Trophoblast cell (in vitro differentiated cells and primary cell): ENCODE measurements at regions not wholly inside any gene's neighbourhood (a gene's known extent, or its start where the extent isn't known, plus 50 kb on each side); places are given as distances from the start of the nearest gene placed in this dataset.

Experiments used
- DNase-seq, 2 donors: peaks; one replicate each; pipeline ENCODE4 v3.0.0-alpha.2; 2016
- H2AFZ ChIP-seq: 2 replicates; pipeline ENCODE4 v1.6.1; 2013; ENCODE audit warnings: low read length, moderate library complexity, mild to moderate bottlenecking; ENCODE audit not compliant: insufficient read depth, poor library complexity
- H2AK5ac ChIP-seq: 2 replicates; pipeline ENCODE4 v1.6.1; 2013; ENCODE audit warnings: mild to moderate bottlenecking, low read length
- H2BK120ac ChIP-seq: 2 replicates; pipeline ENCODE4 v1.6.1; 2013; ENCODE audit warnings: low read length, mild to moderate bottlenecking, moderate library complexity; ENCODE audit not compliant: insufficient read depth, poor library complexity
- H2BK12ac ChIP-seq: 2 replicates; pipeline ENCODE4 v1.6.1; 2013; ENCODE audit warnings: mild to moderate bottlenecking, low read length, moderate library complexity
- H2BK5ac ChIP-seq: 2 replicates; pipeline ENCODE4 v1.6.1; 2013; ENCODE audit warnings: low read length, low read depth, moderate library complexity, mild to moderate bottlenecking; ENCODE audit not compliant: poor library complexity
- H3K14ac ChIP-seq: 2 replicates; pipeline ENCODE4 v1.6.1; 2013; ENCODE audit warnings: mild to moderate bottlenecking, low read length
- H3K18ac ChIP-seq: 2 replicates; pipeline ENCODE4 v1.6.1; 2013; ENCODE audit warnings: mild to moderate bottlenecking, low read length
- H3K23ac ChIP-seq: 2 replicates; pipeline ENCODE4 v1.6.1; 2013; ENCODE audit warnings: low read length
- H3K27ac ChIP-seq: 2 replicates; pipeline ENCODE4 v1.5.1; 2013; ENCODE audit warnings: low read depth, mild to moderate bottlenecking, inconsistent platforms, low read length, moderate library complexity
- H3K27me3 ChIP-seq: 2 replicates; pipeline ENCODE4 v1.6.1; 2013; ENCODE audit warnings: inconsistent platforms, mild to moderate bottlenecking, low read length, moderate library complexity; ENCODE audit not compliant: insufficient read depth
- H3K36me3 ChIP-seq, 2 experiments: 1 replicate in 1 of 2; 2 replicates in 1 of 2; pipeline ENCODE4 v1.6.1; 2013; ENCODE audit warnings: low read length in 2 of 2, mild to moderate bottlenecking in 2 of 2, moderate library complexity in 1 of 2; ENCODE audit not compliant: insufficient read depth in 2 of 2, control insufficient read depth in 1 of 2
- H3K4ac ChIP-seq: 2 replicates; pipeline ENCODE4 v1.6.1; 2013; ENCODE audit warnings: low read depth, mild to moderate bottlenecking, low read length, moderate library complexity
- H3K4me1 ChIP-seq, 2 experiments: 1 replicate in 1 of 2; 2 replicates in 1 of 2; pipeline ENCODE4 v1.6.1; 2013; ENCODE audit warnings: low read length in 2 of 2, mild to moderate bottlenecking in 2 of 2, moderate library complexity in 1 of 2; ENCODE audit not compliant: insufficient read depth in 2 of 2, control insufficient read depth in 1 of 2
- H3K4me2 ChIP-seq: 2 replicates; pipeline ENCODE4 v1.6.1; 2013; ENCODE audit warnings: inconsistent platforms, mild to moderate bottlenecking, low read length, moderate library complexity
- H3K4me3 ChIP-seq: 2 replicates; pipeline ENCODE4 v1.5.1; 2013; ENCODE audit warnings: mild to moderate bottlenecking, low read depth, low read length, inconsistent platforms
- H3K79me1 ChIP-seq: one replicate; pipeline ENCODE4 v1.6.1; 2013; ENCODE audit warnings: low read length
- H3K79me2 ChIP-seq: 2 replicates; pipeline ENCODE4 v1.6.1; 2013; ENCODE audit warnings: low read length, mild to moderate bottlenecking; ENCODE audit not compliant: control insufficient read depth, insufficient read depth, poor library complexity
- H3K9ac ChIP-seq: 2 replicates; pipeline ENCODE4 v1.6.1; 2013; ENCODE audit warnings: mild to moderate bottlenecking, low read length
- H3K9me3 ChIP-seq: 2 replicates; pipeline ENCODE4 v1.6.1; 2013; ENCODE audit warnings: low read depth, mild to moderate bottlenecking, control low read depth, inconsistent platforms, low read length; ENCODE audit not compliant: insufficient read depth
- H4K12ac ChIP-seq: 2 replicates; pipeline ENCODE4 v1.6.1; 2013; ENCODE audit warnings: low read depth, mild to moderate bottlenecking, low read length, moderate library complexity
- H4K8ac ChIP-seq: 2 replicates; pipeline ENCODE4 v1.6.1; 2013; ENCODE audit warnings: low read depth, mild to moderate bottlenecking, low read length, moderate library complexity
- H4K91ac ChIP-seq: one replicate; pipeline ENCODE4 v1.6.1; 2013; ENCODE audit warnings: low read depth, mild to moderate bottlenecking, low read length, moderate library complexity
- WGBS: extraction: QIAGEN DNeasy Blood & Tissue Kit; methylation state at CpG from one replicate; pipeline ENCODE4 v1.1.7; 2013; ENCODE audit warnings: missing lambda C conversion rate; ENCODE audit not compliant: insufficient read length, insufficient coverage; ENCODE audit errors: extremely low coverage; 5-methylcytosine and 5-hydroxymethylcytosine counted together

DNA sequence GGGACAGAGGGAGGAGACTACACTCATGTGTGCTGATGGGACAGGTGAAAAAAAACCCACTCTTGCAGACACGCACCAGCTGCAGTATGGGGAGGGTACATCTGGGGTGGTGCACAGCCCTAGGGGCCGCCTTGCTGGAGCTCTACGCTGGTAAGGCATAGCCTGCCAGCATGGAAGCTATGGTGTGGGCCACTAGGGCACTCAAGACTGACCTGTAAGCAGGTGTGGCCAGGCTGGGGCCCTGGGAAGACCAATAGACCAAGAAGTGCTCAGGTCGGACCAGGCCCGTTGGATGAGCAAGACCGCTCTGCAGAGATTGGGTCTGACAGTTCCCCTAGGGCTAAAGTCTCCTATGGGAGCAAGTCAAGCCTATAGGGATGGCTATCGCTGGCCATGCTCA lies 314.8 kb downstream of the FAM47A start:
- Histone ChIP-seq H2BK5ac (no peak overlapping the region), H4K8ac (no peak overlapping the region), H4K91ac (no peak overlapping the region), H3K23ac (no peak overlapping the region), H3K79me1 (no peaks in the 10 kb centered on the region), H3K4ac (no peak overlapping the region), H2AK5ac (no peak overlapping the region), H3K79me2 (no peaks in the 10 kb centered on the region), H4K12ac (no peak overlapping the region), H3K4me2 (no peak overlapping the region), H2BK120ac (no peak overlapping the region), H3K18ac (no peak overlapping the region), H3K27ac (no peak overlapping the region), H2AFZ (no peak overlapping the region), H3K9me3 (no peaks in the 10 kb centered on the region), H3K14ac (no peak overlapping the region), H3K27me3 (no peaks in the 10 kb centered on the region), H3K36me3 (no peaks in the 10 kb centered on the region), H3K4me1 (no peaks in the 10 kb centered on the region), H3K4me3 (no peak overlapping the region), H3K9ac (no peak overlapping the region), H2BK12ac (no peak overlapping the region)
- no CpG with 5 or more reads among the region's 7 CpGs for WGBS
- no peak for DNase-seq

GRCh38 chrX:33808636-33809035 lies 323.5 kb downstream of the FAM47A start:
- no peak overlapping the region for H3K18ac ChIP-seq
- H3K14ac ChIP-seq: no peak overlapping the region
- no peak overlapping the region for H2AFZ ChIP-seq
- DNase-seq: no peak
- H3K4me2 ChIP-seq: no peak overlapping the region
- no peak overlapping the region for H3K23ac ChIP-seq
- no peak overlapping the region for H3K4me3 ChIP-seq
- H3K4me1 ChIP-seq: no peaks in the 10 kb centered on the region
- H3K36me3 ChIP-seq: no peaks in the 10 kb centered on the region
- WGBS: no CpG with 5 or more reads among the region's 5 CpGs
- H3K79me2 ChIP-seq: no peaks in the 10 kb centered on the region
- H2BK120ac ChIP-seq: no peak overlapping the region
- no peak overlapping the region for H3K4ac ChIP-seq
- no peak overlapping the region for H4K12ac ChIP-seq
- H4K8ac ChIP-seq: no peak overlapping the region
- H2AK5ac ChIP-seq: no peak overlapping the region
- H4K91ac ChIP-seq: no peak overlapping the region
- H2BK5ac ChIP-seq: no peak overlapping the region
- H3K79me1 ChIP-seq: no peaks in the 10 kb centered on the region
- no peaks in the 10 kb centered on the region for H3K27me3 ChIP-seq
- H3K27ac ChIP-seq: no peak overlapping the region
- H3K9ac ChIP-seq: no peak overlapping the region
- no peak overlapping the region for H2BK12ac ChIP-seq
- H3K9me3 ChIP-seq: no peaks in the 10 kb centered on the region

- Histone ChIP-seq H4K12ac (no peak overlapping the region), H2AFZ (no peak overlapping the region), H2BK120ac (no peak overlapping the region), H3K36me3 (no peaks in the 10 kb centered on the region), H3K79me1 (no peaks in the 10 kb centered on the region), H3K27me3 (no peaks in the 10 kb centered on the region), H3K14ac (no peak overlapping the region), H3K4me3 (no peak overlapping the region), H3K4me2 (no peak overlapping the region), H3K4me1 (no peaks in the 10 kb centered on the region), H3K9ac (no peak overlapping the region), H3K18ac (no peak overlapping the region), H3K79me2 (no peaks in the 10 kb centered on the region), H3K27ac (no peak overlapping the region), H3K23ac (no peak overlapping the region), H2BK12ac (no peak overlapping the region), H3K9me3 (no peaks in the 10 kb centered on the region), H4K91ac (no peak overlapping the region), H4K8ac (no peak overlapping the region), H2BK5ac (no peak overlapping the region), H3K4ac (no peak overlapping the region), H2AK5ac (no peak overlapping the region)
- DNase-seq: no peak
Observed at GRCh38 chrX:33784548-33784947, 347.6 kb downstream of the FAM47A start.

GRCh38 chrX:33741807-33742206 lies 390.3 kb downstream of the FAM47A start:
- Histone ChIP-seq H3K79me2 (no peaks in the 10 kb centered on the region), H3K36me3 (no peaks in the 10 kb centered on the region), H2BK5ac (no peak overlapping the region), H3K4me1 (no peaks in the 10 kb centered on the region), H4K12ac (no peak overlapping the region), H3K9me3 (no peaks in the 10 kb centered on the region), H3K4me2 (no peak overlapping the region), H3K18ac (no peak overlapping the region), H3K14ac (no peak overlapping the region), H2AK5ac (no peak overlapping the region), H3K23ac (no peak overlapping the region), H3K4ac (no peak overlapping the region), H3K27ac (no peak overlapping the region), H3K79me1 (no peaks in the 10 kb centered on the region), H2BK12ac (no peak overlapping the region), H3K4me3 (no peak overlapping the region), H3K27me3 (no peaks in the 10 kb centered on the region), H2BK120ac (no peak overlapping the region), H2AFZ (no peak overlapping the region), H4K91ac (no peak overlapping the region), H4K8ac (no peak overlapping the region), H3K9ac (no peak overlapping the region)
- DNase-seq: no peak
- WGBS: no CpG with 5 or more reads among the region's 11 CpGs

- no peaks in the 10 kb centered on the region for H3K9me3 ChIP-seq
- H4K12ac ChIP-seq: no peak overlapping the region
- no peak overlapping the region for H3K4ac ChIP-seq
- H3K4me2 ChIP-seq: no peak overlapping the region
- H3K18ac ChIP-seq: no peak overlapping the region
- no peak overlapping the region for H3K23ac ChIP-seq
- no peaks in the 10 kb centered on the region for H3K36me3 ChIP-seq
- no CpG with 5 or more reads among the region's 1 CpG for WGBS
- no peak overlapping the region for H3K4me3 ChIP-seq
- H3K79me1 ChIP-seq: no peaks in the 10 kb centered on the region
- H3K79me2 ChIP-seq: no peaks in the 10 kb centered on the region
- H2BK120ac ChIP-seq: no peak overlapping the region
- H2BK12ac ChIP-seq: no peak overlapping the region
- H3K4me1 ChIP-seq: no peaks in the 10 kb centered on the region
- H4K91ac ChIP-seq: no peak overlapping the region
- no peak overlapping the region for H3K9ac ChIP-seq
- no peak overlapping the region for H2AFZ ChIP-seq
- H3K27ac ChIP-seq: no peak overlapping the region
- H4K8ac ChIP-seq: no peak overlapping the region
- H3K27me3 ChIP-seq: no peaks in the 10 kb centered on the region
- no peak for DNase-seq
- H2AK5ac ChIP-seq: no peak overlapping the region
- H2BK5ac ChIP-seq: no peak overlapping the region
- H3K14ac ChIP-seq: no peak overlapping the region
Observed at GRCh38 chrX:33735182-33735581, 396.9 kb downstream of the FAM47A start.
